ENCODE measurements at regions not wholly inside any gene's neighbourhood (a gene's known extent, or its start where the extent isn't known, plus 50 kb on each side); places are given as distances from the start of the nearest gene placed in this dataset.

DNA sequence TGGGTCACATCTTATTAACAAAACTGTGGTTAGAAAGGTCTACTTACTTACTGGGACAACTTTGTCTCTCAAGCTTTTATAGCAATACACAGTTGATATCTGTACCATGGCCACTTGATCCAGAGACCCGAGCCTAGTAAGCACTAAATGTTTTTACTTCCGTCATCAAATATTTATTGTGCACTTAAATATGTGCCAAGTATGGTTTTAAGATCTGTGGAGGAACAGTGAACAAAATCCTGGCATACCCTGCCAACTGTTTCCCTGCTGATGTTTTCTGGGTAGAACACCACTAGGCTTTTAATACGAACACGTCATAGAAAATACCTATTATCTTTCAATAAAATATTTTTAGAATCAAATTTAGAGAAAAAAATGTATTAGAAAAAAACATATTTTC lies 574.8 kb downstream of the HACE1 start:
- Histone ChIP-seq H3K4me3 (no peak overlapping the region), H3K9ac (ENCODE audit: insufficient read depth in 1 of 2, low read length in 2 of 2) (no peak overlapping the region), H3K27ac (ENCODE audit: low read depth in 1 of 2, low read length in 1 of 2) (no peak overlapping the region), H3K27me3 (ENCODE audit: control insufficient read depth in 3 of 3, insufficient read depth in 3 of 3, low read length in 2 of 3) (peaks cover 0 to 2% (median 0%) of the 10 kb centered on the region in 3 donors), H3K36me3 (ENCODE audit: control insufficient read depth in 4 of 4, insufficient read depth in 4 of 4, low read length in 4 of 4) (no peaks in the 10 kb centered on the region), H3K9me3 (ENCODE audit: control insufficient read depth in 4 of 4, insufficient read depth in 3 of 4, low read length in 3 of 4) (no peaks in the 10 kb centered on the region), H3K4me1 (ENCODE audit: control insufficient read depth in 5 of 5, insufficient read depth in 5 of 5, low read length in 5 of 5) (no peaks in the 10 kb centered on the region)
- DNase-seq (peak in 2 of 3 donors; percentile 0 to 4), ATAC-seq (ENCODE audit: insufficient read depth, low FRiP score) (no peak)
- 67 to 75% methylated on average over 4 of the region's 4 CpGs for WGBS, 2 donors
- TF ChIP-seq, protein P1, sequence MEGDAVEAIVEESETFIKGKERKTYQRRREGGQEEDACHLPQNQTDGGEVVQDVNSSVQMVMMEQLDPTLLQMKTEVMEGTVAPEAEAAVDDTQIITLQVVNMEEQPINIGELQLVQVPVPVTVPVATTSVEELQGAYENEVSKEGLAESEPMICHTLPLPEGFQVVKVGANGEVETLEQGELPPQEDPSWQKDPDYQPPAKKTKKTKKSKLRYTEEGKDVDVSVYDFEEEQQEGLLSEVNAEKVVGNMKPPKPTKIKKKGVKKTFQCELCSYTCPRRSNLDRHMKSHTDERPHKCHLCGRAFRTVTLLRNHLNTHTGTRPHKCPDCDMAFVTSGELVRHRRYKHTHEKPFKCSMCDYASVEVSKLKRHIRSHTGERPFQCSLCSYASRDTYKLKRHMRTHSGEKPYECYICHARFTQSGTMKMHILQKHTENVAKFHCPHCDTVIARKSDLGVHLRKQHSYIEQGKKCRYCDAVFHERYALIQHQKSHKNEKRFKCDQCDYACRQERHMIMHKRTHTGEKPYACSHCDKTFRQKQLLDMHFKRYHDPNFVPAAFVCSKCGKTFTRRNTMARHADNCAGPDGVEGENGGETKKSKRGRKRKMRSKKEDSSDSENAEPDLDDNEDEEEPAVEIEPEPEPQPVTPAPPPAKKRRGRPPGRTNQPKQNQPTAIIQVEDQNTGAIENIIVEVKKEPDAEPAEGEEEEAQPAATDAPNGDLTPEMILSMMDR (IDR thresholded peaks at IDR 0.05; ENCODE audit: control extremely low read depth, extremely low read depth) = no peak

DNA sequence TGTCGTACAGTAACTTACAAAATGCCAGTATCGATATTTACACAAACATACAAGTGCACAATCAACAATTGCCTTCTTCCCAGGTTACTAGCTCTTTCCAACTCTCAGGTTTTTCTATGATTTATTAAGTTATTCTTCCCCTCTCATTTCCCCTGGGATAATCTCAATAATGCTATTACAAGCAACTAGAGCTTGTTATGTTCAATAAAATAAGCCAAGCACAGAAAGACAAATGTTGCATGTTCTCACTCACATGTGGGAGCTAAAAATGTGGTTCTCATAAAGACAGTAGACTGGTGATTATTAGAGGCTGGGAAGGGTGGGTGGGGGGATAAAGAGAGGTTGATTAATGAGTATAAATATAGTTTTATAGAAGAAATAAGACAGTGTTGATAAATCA lies 577.1 kb downstream of the HACE1 start:
- WGBS, 2 donors = 89 to 90% methylated on average over 2 of the region's 2 CpGs
- H3K4me3 ChIP-seq = no peak overlapping the region
- ATAC-seq (ENCODE audit: insufficient read depth, low FRiP score) (no peak), DNase-seq (no peak)
- TF ChIP-seq, protein P1 (IDR thresholded peaks at IDR 0.05; ENCODE audit: control extremely low read depth, extremely low read depth) = no peak
- no peak overlapping the region for H3K9ac ChIP-seq (ENCODE audit: insufficient read depth in 1 of 2, low read length in 2 of 2)
- no peak overlapping the region for H3K27ac ChIP-seq (ENCODE audit: low read depth in 1 of 2, low read length in 1 of 2)
- H3K36me3 ChIP-seq (ENCODE audit: control insufficient read depth in 4 of 4, insufficient read depth in 4 of 4, low read length in 4 of 4) = no peaks in the 10 kb centered on the region
- peaks cover 0 to 7% (median 0%) of the 10 kb centered on the region in 4 donors for H3K9me3 ChIP-seq (ENCODE audit: control insufficient read depth in 4 of 4, insufficient read depth in 3 of 4, low read length in 3 of 4)
- peaks cover 0 to 2% (median 0%) of the 10 kb centered on the region in 3 donors for H3K27me3 ChIP-seq (ENCODE audit: control insufficient read depth in 3 of 3, insufficient read depth in 3 of 3, low read length in 2 of 3)
- no peaks in the 10 kb centered on the region for H3K4me1 ChIP-seq (ENCODE audit: control insufficient read depth in 5 of 5, insufficient read depth in 5 of 5, low read length in 5 of 5)

DNA sequence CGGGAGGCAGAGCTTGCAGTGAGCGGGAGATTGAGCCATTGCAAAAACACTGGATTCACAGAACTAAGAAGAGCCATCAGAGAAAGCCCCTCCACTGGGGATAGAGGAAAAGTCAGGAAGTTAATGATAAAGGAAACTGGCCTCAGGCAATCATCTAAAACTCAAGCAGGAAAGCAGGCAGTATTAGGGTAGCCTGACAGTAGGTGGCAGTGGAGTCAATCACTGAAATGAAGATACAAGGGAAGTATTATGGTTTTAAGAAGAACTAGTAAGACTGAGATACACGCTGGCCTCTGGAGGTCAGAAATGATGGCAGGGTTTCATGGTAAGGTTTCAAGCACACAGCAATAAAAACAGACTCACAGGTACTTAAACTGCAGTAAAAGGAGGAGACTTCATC lies 578.3 kb downstream of the HACE1 start:
- no peak overlapping the region for H3K27ac ChIP-seq (ENCODE audit: low read depth in 1 of 2, low read length in 1 of 2)
- DNase-seq (no peak), ATAC-seq (ENCODE audit: insufficient read depth, low FRiP score) (no peak)
- H3K4me1 ChIP-seq (ENCODE audit: control insufficient read depth in 5 of 5, insufficient read depth in 5 of 5, low read length in 5 of 5) = no peaks in the 10 kb centered on the region
- H3K27me3 ChIP-seq (ENCODE audit: control insufficient read depth in 3 of 3, insufficient read depth in 3 of 3, low read length in 2 of 3) = peaks cover 0 to 1% (median 0%) of the 10 kb centered on the region in 3 donors
- TF ChIP-seq, protein P1 (IDR thresholded peaks at IDR 0.05; ENCODE audit: control extremely low read depth, extremely low read depth) = no peak
- H3K9ac ChIP-seq (ENCODE audit: insufficient read depth in 1 of 2, low read length in 2 of 2) = no peak overlapping the region
- H3K36me3 ChIP-seq (ENCODE audit: control insufficient read depth in 4 of 4, insufficient read depth in 4 of 4, low read length in 4 of 4) = no peaks in the 10 kb centered on the region
- H3K4me3 ChIP-seq = no peak overlapping the region
- peaks cover 0 to 9% (median 0%) of the 10 kb centered on the region in 4 donors for H3K9me3 ChIP-seq (ENCODE audit: control insufficient read depth in 4 of 4, insufficient read depth in 3 of 4, low read length in 3 of 4)
- 84% methylated on average over 3 of the region's 3 CpGs for WGBS, 2 donors

DNA sequence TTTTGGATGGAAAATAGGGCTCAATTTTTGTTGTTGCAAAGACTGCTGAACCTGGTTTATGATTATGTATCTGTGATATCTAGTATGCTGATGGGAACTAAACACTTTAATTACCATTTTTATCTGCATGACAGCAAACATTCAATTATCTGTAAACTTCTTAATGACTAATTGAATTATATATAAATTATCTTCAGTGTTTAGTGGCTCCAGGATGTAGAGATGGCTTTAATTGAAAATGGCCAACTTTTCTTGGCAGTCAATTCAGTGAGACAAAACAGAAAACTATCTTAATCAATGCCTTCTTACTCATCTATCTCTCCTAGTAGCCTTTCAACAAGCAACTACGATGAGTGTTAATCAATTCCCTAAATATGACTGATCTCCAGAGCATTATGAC lies 591.3 kb downstream of the HACE1 start:
- no peak for DNase-seq
- TF ChIP-seq, protein P1 (IDR thresholded peaks at IDR 0.05; ENCODE audit: control extremely low read depth, extremely low read depth) = no peak
- no peak overlapping the region for H3K27ac ChIP-seq (ENCODE audit: low read depth in 1 of 2, low read length in 1 of 2)
- H3K4me3 ChIP-seq = no peak overlapping the region
- no peaks in the 10 kb centered on the region for H3K27me3 ChIP-seq (ENCODE audit: control insufficient read depth in 3 of 3, insufficient read depth in 3 of 3, low read length in 2 of 3)
- H3K4me1 ChIP-seq (ENCODE audit: control insufficient read depth in 5 of 5, insufficient read depth in 5 of 5, low read length in 5 of 5) = no peaks in the 10 kb centered on the region
- H3K9me3 ChIP-seq (ENCODE audit: control insufficient read depth in 4 of 4, insufficient read depth in 3 of 4, low read length in 3 of 4) = no peaks in the 10 kb centered on the region
- ATAC-seq (ENCODE audit: insufficient read depth, low FRiP score) = no peak
- H3K36me3 ChIP-seq (ENCODE audit: control insufficient read depth in 4 of 4, insufficient read depth in 4 of 4, low read length in 4 of 4) = no peaks in the 10 kb centered on the region
- no peak overlapping the region for H3K9ac ChIP-seq (ENCODE audit: insufficient read depth in 1 of 2, low read length in 2 of 2)
- WGBS, 2 donors = 83 to 89% methylated on average over 1 of the region's 1 CpG
